HG03460 (cell line): ENCODE measurements at regions not wholly inside any gene's neighbourhood (a gene's known extent, or its start where the extent isn't known, plus 50 kb on each side); places are given as distances from the start of the nearest gene placed in this dataset.

Source experiments
- ATAC-seq: cut with Tn5 transposase; IDR thresholded peaks from one replicate; pipeline ENCODE4 v1.9.1; 2021; ENCODE audit not compliant: unreplicated experiment

GRCh38 chr4:24013668-24014422 is 124.0 kb upstream of the PPARGC1A start:
- ATAC-seq = no peak

GRCh38 chr4:24010994-24011393 is 121.1 kb upstream of the PPARGC1A start:
- no peak for ATAC-seq

- ATAC-seq = no peak
Measured at GRCh38 chr4:24010573-24010972, 120.7 kb upstream of the PPARGC1A start.

DNA sequence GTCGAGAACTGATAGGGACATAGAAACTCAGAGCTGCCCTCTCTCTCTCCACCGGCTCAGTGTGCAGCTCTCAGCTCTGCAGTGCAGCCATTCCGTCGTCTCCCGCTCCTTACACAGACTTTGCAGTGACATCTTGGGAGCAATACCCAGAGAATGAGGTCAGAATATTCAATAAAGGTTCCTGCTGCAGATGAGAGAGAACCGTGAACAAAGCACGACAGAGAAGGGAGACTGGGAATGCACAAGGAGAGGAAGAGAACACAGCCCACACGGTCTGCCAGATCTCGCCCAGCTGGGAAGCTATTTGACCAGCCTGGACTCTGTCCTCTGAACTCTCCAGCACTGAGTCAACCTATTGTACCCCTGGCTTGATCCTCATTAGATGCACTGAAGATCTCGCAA is 118.0 kb upstream of the PPARGC1A start:
- ATAC-seq = no peak

- ATAC-seq = no peak
Measured at GRCh38 chr4:24006269-24006668, 116.4 kb upstream of the PPARGC1A start.

DNA sequence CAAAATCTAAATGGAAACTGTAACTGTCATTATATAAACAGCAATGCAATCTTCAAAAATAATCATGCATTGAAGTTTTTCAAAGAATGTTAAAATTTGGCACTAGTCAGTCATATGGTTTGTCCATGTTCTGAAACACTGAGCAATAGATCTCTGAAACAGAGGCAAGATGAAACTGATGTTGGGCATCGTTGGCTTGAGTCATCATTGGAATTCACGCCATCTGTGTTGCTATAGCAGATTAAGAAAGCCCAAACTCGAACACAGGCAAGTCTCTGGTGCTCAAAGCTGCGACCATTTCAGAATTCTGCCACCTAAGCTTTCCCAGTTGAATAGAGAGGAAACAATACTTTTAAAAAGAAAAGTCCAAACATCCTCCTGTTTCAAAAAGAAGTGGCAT is 114.1 kb upstream of the PPARGC1A start:
- ATAC-seq = no peak

- ATAC-seq = no peak
Measured at GRCh38 chr4:24003496-24003895, 113.6 kb upstream of the PPARGC1A start.

GRCh38 chr4:24002330-24002966 is 112.6 kb upstream of the PPARGC1A start:
- ATAC-seq = no peak

DNA sequence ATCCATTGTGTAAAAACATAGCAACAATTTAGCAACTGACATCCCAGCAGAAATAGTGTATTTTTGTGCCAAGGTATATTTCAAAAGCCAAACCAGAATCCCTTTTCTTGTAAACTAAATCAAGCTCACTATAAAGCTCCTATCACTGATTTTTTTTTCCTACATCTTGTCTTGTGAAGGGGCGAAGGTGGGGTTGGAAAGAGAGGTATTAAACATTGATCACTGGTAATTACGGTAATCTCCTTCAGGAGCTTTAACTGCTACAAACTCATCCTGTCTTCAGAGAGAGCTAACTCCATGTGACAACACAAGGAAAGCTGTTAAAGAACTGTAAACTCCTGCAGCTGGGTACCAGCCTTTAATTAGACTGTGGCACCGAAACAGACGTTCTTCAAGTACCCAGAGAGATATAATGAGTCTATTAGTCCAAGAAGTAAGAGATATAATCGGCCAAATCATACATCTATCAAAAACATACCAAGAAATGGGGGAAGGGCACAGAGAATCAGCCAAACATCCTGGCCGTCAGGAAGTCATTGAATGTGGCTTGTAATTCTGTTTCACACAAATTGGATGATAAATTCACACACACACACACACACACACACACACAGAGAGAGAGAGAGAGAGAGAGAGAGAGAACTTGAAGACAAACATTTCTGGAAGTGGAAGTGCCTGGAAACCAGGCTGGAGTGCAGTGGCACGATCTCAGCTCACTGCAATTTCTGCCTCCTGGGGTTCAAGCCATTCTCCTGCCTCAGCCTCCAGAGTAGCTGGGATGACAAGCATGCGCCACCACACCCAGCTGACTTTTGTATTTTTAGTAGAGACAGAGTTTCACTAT is 111.9 kb upstream of the PPARGC1A start:
- ATAC-seq = no peak

DNA sequence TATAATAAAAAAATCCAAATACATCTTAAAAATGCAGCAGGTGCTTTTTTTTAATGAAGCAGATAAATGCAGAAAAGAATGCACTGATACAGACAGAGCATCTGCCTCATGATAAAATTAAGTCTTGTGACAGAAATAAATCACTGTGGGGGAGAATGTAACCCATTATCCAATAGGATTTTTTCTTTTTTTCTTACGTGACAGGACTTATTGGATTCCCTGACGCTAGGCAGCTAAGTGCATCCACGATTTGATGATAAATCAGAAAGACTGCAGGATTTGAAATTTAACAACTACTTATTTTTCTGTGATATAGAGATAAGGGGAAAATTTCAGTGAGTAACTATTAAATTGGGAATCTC is 110.6 kb upstream of the PPARGC1A start:
- no peak for ATAC-seq

DNA sequence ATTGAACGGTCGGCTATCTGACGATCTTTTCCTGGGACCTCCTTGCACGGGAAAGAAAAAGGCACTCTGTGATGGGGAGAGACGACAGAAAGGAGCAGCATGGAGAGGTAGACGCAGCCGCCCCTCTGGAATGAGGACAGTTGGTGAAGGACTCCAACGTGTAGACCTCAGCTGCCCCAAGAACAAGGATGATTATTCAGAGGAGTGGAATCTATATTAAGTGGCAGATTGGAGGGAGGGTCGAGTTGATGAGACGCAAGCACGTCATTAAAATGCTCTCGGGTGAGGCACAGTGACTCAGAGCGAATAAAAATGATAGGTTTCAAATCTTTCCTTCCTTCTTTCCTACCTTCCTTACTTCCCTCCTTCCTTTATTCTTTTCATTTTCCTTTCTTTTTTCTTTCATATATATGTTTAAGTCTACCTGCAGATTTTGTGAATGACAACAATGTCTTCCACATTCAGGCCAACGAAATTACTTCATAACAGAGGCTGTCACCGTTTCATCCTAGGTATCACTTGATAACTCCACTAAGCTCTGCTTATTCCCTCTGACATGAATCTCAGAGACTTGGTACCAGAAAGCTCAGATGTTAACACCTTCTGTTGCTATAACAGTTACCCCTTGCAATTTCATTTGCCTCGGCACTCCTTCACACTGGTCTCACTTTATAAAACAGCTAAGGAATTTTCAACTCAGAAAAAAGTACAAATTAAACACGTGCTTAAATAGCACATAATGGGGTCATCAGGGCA is 110.0 kb upstream of the PPARGC1A start:
- no peak for ATAC-seq

DNA sequence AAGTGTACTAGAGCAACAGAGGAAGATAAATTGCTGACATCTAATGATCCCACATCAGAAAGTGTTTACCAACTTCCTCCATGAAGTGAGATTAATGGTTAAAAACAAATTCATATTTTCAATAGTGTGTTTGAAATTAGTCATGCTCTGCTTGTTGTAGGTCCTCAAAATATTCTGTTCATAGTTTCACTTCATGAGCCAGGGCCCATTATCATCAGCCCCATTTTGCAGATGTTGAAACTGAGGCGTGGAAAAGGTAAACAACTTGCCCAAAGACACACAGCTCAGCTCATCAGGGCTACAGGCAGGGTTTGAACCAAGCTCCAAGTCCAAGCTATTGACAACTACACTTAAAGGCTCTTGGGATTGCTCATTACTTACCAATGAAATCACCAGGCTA is 103.5 kb upstream of the PPARGC1A start:
- no peak for ATAC-seq

GRCh38 chr4:23991444-23991843 is 101.6 kb upstream of the PPARGC1A start:
- no peak for ATAC-seq

DNA sequence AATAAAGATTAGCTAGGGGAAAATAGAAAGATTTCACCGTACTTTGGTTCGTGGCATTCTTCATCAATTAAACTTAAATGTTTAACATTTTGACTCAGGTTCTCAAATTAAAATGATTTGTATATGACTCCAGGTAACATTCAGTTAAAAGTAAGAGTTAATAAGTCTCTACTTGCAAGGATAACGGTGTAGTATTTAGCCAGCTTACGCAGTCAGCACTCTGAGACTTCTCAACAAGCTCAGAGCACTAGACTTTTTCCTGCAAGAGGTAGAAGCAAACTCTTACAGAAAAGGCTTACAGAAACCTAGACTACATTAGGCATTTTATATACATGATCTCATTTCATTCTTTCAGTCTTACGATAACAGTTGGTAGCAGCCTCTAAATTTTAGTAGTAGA is 96.4 kb upstream of the PPARGC1A start:
- no peak for ATAC-seq

DNA sequence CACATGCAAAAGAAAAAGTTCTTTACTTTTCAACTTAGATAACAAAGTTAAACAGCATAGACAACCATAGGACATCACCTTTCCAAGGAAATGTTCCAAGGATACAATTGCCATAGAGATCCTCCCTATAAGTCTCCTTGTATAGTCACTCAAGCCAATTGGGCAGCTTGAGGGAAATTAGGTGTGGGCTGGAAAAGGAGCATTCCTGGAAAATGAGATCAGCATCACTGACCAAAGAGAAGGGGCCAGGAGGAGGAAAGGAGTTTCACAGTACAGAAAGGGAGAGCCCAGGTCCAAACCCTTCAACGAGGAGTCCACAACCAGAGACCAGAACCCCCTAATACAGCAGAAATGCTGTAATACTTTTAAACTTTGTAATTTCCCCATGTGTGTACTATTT is 91.5 kb upstream of the PPARGC1A start:
- ATAC-seq = no peak

DNA sequence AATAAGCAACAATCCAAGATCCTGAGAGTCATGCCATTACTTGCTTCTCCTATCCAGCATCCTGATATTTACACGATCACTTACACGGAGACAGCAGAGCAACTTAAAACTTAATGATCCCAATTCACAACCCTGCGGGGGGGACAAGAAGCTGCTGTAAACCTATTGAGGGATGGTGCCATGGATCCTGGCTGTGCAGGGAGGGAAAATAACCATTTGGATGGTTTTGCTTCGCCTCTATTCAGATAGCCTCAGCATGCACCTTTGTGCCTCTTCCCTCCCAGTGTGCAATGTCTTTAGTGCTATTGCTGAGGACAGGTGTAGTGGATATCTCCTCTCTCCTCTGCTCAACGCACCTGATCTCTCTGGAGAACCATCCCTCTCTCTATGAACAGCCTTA is 89.7 kb upstream of the PPARGC1A start:
- no peak for ATAC-seq

DNA sequence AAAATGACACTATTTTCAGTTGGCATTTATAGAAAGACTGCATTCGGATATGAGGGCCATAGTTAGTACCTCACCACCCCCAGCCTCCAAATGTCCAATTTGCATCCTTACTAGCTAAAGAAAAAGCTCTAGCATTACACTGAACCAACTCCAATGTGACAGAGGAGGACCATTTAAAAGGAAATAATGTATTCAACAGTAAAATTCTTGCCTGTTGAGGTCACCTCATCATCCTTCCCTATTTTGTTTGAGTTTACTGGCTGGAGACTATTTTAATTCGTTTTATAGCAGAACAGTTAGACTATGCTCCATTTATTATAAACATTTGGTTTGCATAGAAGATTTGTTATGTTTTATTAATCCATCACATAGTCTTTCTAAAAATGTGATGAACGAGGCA is 88.2 kb upstream of the PPARGC1A start:
- no peak for ATAC-seq

DNA sequence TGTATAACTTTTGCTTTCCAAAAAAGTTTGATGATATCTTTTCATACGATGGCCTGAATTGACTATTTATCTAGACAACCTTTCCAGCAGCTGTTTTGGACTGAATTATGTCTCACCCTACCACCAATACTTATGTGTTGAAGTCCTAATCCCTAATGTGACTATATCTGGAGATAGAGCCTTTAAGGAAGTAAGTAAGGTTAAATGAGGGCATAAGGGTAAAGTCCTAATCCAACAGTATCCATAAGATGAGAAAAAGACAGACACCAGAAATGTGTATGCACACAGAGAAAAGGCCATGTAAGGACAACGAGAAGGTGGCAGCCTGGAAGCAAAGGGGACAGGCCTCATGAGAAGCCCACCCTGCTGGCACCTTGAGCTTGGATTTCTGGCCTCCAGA is 86.6 kb upstream of the PPARGC1A start:
- no peak for ATAC-seq

DNA sequence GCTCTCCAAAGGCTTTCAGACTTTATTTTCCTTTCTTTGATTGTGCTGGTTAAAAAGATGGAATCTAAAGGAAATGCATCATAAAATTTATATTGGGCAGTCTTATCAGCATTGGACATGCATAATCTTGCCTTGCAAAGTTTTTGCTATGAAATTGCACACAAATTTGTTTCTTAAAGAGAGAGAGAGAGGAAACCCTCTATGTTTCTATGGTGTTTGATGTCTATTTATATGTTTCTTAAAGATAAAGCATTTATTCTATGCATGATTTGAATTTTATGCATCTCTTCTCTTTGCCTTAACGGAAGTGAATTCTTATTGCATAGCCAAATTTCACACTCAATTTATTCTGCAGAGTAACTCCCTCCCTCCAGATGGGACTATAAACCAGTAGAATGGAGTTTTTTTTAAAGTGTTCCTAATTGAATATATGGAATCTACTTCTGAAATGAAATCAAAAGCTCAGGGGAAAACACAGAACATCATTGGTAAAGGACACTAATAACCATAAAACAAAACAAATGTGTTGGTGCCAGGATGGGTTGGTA is 83.5 kb upstream of the PPARGC1A start:
- ATAC-seq = no peak

- ATAC-seq = no peak
Measured at GRCh38 chr4:23972805-23973204, 83.0 kb upstream of the PPARGC1A start.

- ATAC-seq = no peak
Measured at GRCh38 chr4:23972187-23972586, 82.3 kb upstream of the PPARGC1A start.
